GM23338 (cell line): ENCODE measurements at regions not wholly inside any gene's neighbourhood (a gene's known extent, or its start where the extent isn't known, plus 50 kb on each side); places are given as distances from the start of the nearest gene placed in this dataset.

ENCODE experiments used
- ATAC-seq: fragments of 200-7000 bp; cut with Tn5 transposase; 3 replicates; pipeline ENCODE4 v1.9.1; 2020
- DNase-seq: peaks from one replicate; pipeline ENCODE4 v3.0.0-alpha.2; 2015; ENCODE audit warnings: low spot score
- H2AFZ ChIP-seq: fragments of 200-600 bp; sonication (generic); 2 replicates; pipeline ENCODE4 v1.8.0; 2016; ENCODE audit warnings: antibody characterized with exemption, mild to moderate bottlenecking, moderate library complexity
- H3F3A ChIP-seq: fragments of 200-600 bp; sonication (generic); replicated peaks from 2 replicates; pipeline ENCODE4 v1.8.0; 2017; ENCODE audit warnings: antibody characterized with exemption, mixed run types, low read depth
- H3K27ac ChIP-seq: fragments of 200-600 bp; sonication (generic); 2 replicates; pipeline ENCODE4 v1.6.1; 2016; ENCODE audit warnings: low read depth
- H3K27me3 ChIP-seq: fragments of 200-600 bp; sonication (generic); 2 replicates; pipeline ENCODE4 v1.8.0; 2016; ENCODE audit warnings: mild to moderate bottlenecking, mixed run types, moderate library complexity; ENCODE audit not compliant: insufficient read depth
- H3K36me3 ChIP-seq: fragments of 200-600 bp; sonication (generic); 2 replicates; pipeline ENCODE4 v1.8.0; 2016; ENCODE audit warnings: mild to moderate bottlenecking; ENCODE audit not compliant: insufficient read depth
- H3K4me1 ChIP-seq: fragments of 200-600 bp; sonication (generic); 2 replicates; pipeline ENCODE4 v1.8.0; 2016; ENCODE audit warnings: mild to moderate bottlenecking, moderate library complexity; ENCODE audit not compliant: insufficient read depth
- H3K4me2 ChIP-seq: fragments of 200-600 bp; sonication (generic); 2 replicates; pipeline ENCODE4 v1.7.1; 2017; ENCODE audit warnings: mixed run types
- H3K4me3 ChIP-seq: fragments of 200-600 bp; sonication (generic); 2 replicates; pipeline ENCODE4 v1.6.1; 2016; ENCODE audit warnings: mixed run types
- H3K79me2 ChIP-seq: fragments of 200-600 bp; sonication (generic); replicated peaks from 2 replicates; pipeline ENCODE4 v1.8.0; 2017; ENCODE audit warnings: mild to moderate bottlenecking; ENCODE audit not compliant: insufficient read depth
- H3K9me2 ChIP-seq: fragments of 200-600 bp; sonication (generic); 2 replicates; pipeline ENCODE4 v1.8.0; 2017; ENCODE audit not compliant: insufficient read depth
- H4K20me1 ChIP-seq: fragments of 200-600 bp; sonication (generic); replicated peaks from 2 replicates; pipeline ENCODE4 v1.8.0; 2017; ENCODE audit warnings: mild to moderate bottlenecking; ENCODE audit not compliant: insufficient read depth
- H3K27ac Mint-ChIP-seq: 2 replicates; pipeline ENCODE4 v1.8.0; 2020; ENCODE audit warnings: inconsistent platforms, mild to moderate bottlenecking, moderate library complexity, mixed read lengths
- H3K27me3 Mint-ChIP-seq: 3 replicates; pipeline ENCODE4 v1.8.0; 2022; ENCODE audit warnings: low read depth, mild to moderate bottlenecking, moderate library complexity, mixed read lengths, inconsistent platforms; ENCODE audit not compliant: insufficient read depth, poor library complexity
- H3K36me3 Mint-ChIP-seq: 3 replicates; pipeline ENCODE4 v1.8.0; 2021; ENCODE audit warnings: low read depth, mild to moderate bottlenecking, inconsistent platforms, moderate library complexity, mixed read lengths
- H3K4me1 Mint-ChIP-seq: 3 replicates; pipeline ENCODE4 v1.8.0; 2020; ENCODE audit warnings: mild to moderate bottlenecking, inconsistent platforms, mixed read lengths
- H3K4me3 Mint-ChIP-seq: 3 replicates; pipeline ENCODE4 v1.8.0; 2021; ENCODE audit warnings: moderate library complexity, mild to moderate bottlenecking, inconsistent platforms, mixed read lengths
- H3K9me3 Mint-ChIP-seq: 3 replicates; pipeline ENCODE4 v1.8.0; 2020; ENCODE audit warnings: moderate library complexity, mild to moderate bottlenecking, inconsistent platforms, mixed read lengths
- CTCF ChIP-seq, 2 experiments: fragments of 200-600 bp in 1 of 2; sonication (generic) in 1 of 2; conservative IDR thresholded peaks; 2 replicates each; pipeline versions ENCODE4 v1.5.1 to v1.6.1; 2016 to 2017; ENCODE audit warnings: antibody characterized with exemption in 2 of 2, low read depth in 2 of 2, mild to moderate bottlenecking in 2 of 2, moderate library complexity in 1 of 2
- REST ChIP-seq: IDR thresholded peaks from one replicate; pipeline ENCODE4 v1.6.1; 2018; ENCODE audit warnings: antibody characterized with exemption; ENCODE audit not compliant: unreplicated experiment
- ZNF114 ChIP-seq: fragments of 250-450 bp; sonication (Bioruptor Pico); IDR thresholded peaks from 2 replicates; pipeline ENCODE4 v1.5.0; 2020; ENCODE audit warnings: mild to moderate bottlenecking, moderate library complexity

DNA sequence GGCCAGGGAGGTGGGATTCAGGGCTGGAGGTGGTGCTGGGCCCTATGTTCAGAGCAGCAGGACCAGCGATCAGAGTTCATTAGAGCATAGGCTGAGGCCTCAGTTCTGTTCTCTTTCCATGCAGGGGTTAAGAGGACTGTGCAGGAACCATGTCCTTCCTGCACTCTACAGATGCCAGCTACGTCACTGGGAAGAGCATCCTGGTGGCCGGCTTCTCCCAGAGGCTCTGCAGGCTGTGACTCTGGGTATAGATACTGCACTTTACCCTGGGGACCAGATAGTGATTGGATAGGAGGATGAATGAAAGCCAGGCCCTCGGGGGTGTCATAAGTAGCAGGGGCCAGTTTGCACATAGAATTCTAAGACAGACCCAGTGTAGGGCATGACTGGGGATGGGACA lies 92.6 kb downstream of the DHRS2 start (continued):
- TF ChIP-seq REST = no peak
- no peak for TF ChIP-seq ZNF114 (CRISPR knock-in tag)

DNA sequence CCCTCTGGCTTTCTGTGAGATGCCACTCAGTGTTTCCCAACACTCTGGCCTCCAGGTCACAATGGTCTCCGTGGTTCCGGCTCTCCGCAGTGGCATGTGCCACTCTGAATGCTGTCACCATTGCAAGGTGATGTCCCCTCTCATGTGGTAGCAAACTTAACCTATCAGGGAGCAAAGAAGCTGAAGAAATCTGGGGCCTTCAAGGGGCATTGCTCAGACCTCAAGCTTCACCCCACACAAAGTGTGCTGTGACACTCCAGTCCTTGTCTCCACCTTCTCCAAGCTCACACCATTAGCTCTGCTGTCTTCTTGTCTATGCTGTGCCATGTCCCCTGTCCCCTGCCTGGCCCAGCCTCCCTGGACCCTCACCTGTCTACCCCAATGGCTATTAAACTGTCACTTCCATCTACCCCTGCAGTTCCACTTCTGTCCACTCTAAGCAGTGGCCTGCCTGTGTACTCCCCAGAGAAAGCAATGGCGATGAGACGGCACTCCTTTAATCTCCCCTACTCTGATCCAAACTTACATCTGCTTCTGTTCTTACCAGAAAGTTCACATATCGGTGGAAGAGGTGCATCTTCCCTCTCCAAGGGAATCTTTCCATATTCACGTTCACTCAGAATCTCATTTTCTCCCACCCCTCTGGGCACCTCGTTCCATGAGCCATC lies 93.7 kb downstream of the DHRS2 start:
- no peaks in the 10 kb centered on the region for H3K36me3 ChIP-seq
- Mint-ChIP-seq H3K36me3 (no peaks in the 10 kb centered on the region; the same call in 2 of the 3 replicates), H3K27me3 (peaks cover 3% of the 10 kb centered on the region), H3K9me3 (peaks cover 6% of the 10 kb centered on the region; the same call in 2 of the 3 replicates), H3K4me1 (0 out of 3 replicates have a peak, but pooled peaks cover 2% of the 10 kb centered on the region), H3K4me3 (no peak overlapping the region), H3K27ac (no peak overlapping the region)
- no peak overlapping the region for H3K27ac ChIP-seq
- DNase-seq (peak; percentile 53), ATAC-seq (peak; percentile 71)
- no peak overlapping the region for H3K4me2 ChIP-seq
- TF ChIP-seq CTCF (conservative IDR thresholded peaks at IDR 0.05; ENCODE audit: low read depth in 2 of 2) (peak; percentile 14 to 29; a peak in 1 of 4 replicates), REST (no peak)
- peaks cover 16% of the 10 kb centered on the region; the same call in 1 of the 2 replicates for H3K9me2 ChIP-seq
- H2AFZ ChIP-seq = peak overlapping the region; percentile 23
- H3K27me3 ChIP-seq = no peaks in the 10 kb centered on the region
- H3K4me3 ChIP-seq = no peak overlapping the region
- H3F3A ChIP-seq = no peaks in the 10 kb centered on the region
- no peaks in the 10 kb centered on the region for H3K4me1 ChIP-seq
- no peaks in the 10 kb centered on the region for H3K79me2 ChIP-seq
- no peaks in the 10 kb centered on the region for H4K20me1 ChIP-seq
